ENCODE measurements at regions not wholly inside any gene's neighbourhood (a gene's known extent, or its start where the extent isn't known, plus 50 kb on each side); places are given as distances from the start of the nearest gene placed in this dataset.

GRCh38 chr7:22676385-22676784 is 50.6 kb upstream of the IL6 start:
- DNase-seq (ENCODE audit: low spot score), result no peak

- no peak for DNase-seq (ENCODE audit: low spot score)
Measured at GRCh38 chr7:22675917-22676343, 51.1 kb upstream of the IL6 start.

GRCh38 chr7:22675421-22675820 is 51.6 kb upstream of the IL6 start:
- DNase-seq (ENCODE audit: low spot score), result no peak

GRCh38 chr7:22672846-22673680 is 53.9 kb upstream of the IL6 start:
- DNase-seq (ENCODE audit: low spot score), result no peak

- no peak for DNase-seq (ENCODE audit: low spot score)
Measured at GRCh38 chr7:22671177-22671879, 55.7 kb upstream of the IL6 start.

- no peak for DNase-seq (ENCODE audit: low spot score)
Measured at GRCh38 chr7:22670422-22670815, 56.6 kb upstream of the IL6 start.

GRCh38 chr7:22669692-22670421 is 57.1 kb upstream of the IL6 start:
- DNase-seq (ENCODE audit: low spot score), result no peak

GRCh38 chr7:22668971-22669401 is 58.0 kb upstream of the IL6 start:
- no peak for DNase-seq (ENCODE audit: low spot score)

- DNase-seq (ENCODE audit: low spot score), result no peak
Measured at GRCh38 chr7:22667562-22668239, 59.3 kb upstream of the IL6 start.

GRCh38 chr7:22667187-22667561 is 59.8 kb upstream of the IL6 start:
- DNase-seq (ENCODE audit: low spot score), result no peak

GRCh38 chr7:22666732-22667131 is 60.3 kb upstream of the IL6 start:
- no peak for DNase-seq (ENCODE audit: low spot score)

- DNase-seq (ENCODE audit: low spot score), result no peak
Measured at GRCh38 chr7:22665923-22666322, 61.1 kb upstream of the IL6 start.

GRCh38 chr7:22664988-22665798 is 61.8 kb upstream of the IL6 start:
- DNase-seq (ENCODE audit: low spot score), result no peak

GRCh38 chr7:22663721-22664120 is 63.3 kb upstream of the IL6 start:
- DNase-seq (ENCODE audit: low spot score), result no peak

GRCh38 chr7:22663357-22663718 is 63.7 kb upstream of the IL6 start:
- DNase-seq (ENCODE audit: low spot score), result no peak

GRCh38 chr7:22662556-22663356 is 64.2 kb upstream of the IL6 start:
- no peak for DNase-seq (ENCODE audit: low spot score)

- no peak for DNase-seq (ENCODE audit: low spot score)
Measured at GRCh38 chr7:22662036-22662435, 65.0 kb upstream of the IL6 start.

GRCh38 chr7:22660732-22661131 is 66.3 kb upstream of the IL6 start:
- DNase-seq (ENCODE audit: low spot score), result no peak

- no peak for DNase-seq (ENCODE audit: low spot score)
Measured at GRCh38 chr7:22660293-22660692, 66.7 kb upstream of the IL6 start.

GRCh38 chr7:22659741-22660140 is 67.3 kb upstream of the IL6 start:
- no peak for DNase-seq (ENCODE audit: low spot score)

GRCh38 chr7:22658031-22658430 is 69.0 kb upstream of the IL6 start:
- DNase-seq (ENCODE audit: low spot score), result no peak
